DND-41 (cell line): ENCODE measurements at regions not wholly inside any gene's neighbourhood (a gene's known extent, or its start where the extent isn't known, plus 50 kb on each side); places are given as distances from the start of the nearest gene placed in this dataset.

Source experiments
- EZH2 ChIP-seq: IDR thresholded peaks from 3 replicates; pipeline ENCODE4 v1.6.1; 2012; ENCODE audit warnings: borderline replicate concordance, low read depth, mild to moderate bottlenecking, moderate library complexity, low read length, inconsistent platforms; ENCODE audit not compliant: severe bottlenecking
- TF ChIP-seq, protein P1 (sequence below): IDR thresholded peaks from 2 replicates; pipeline ENCODE4 v1.5.1; 2012; ENCODE audit warnings: borderline replicate concordance, low read length, moderate library complexity, mild to moderate bottlenecking; ENCODE audit not compliant: poor library complexity, severe bottlenecking; ENCODE audit errors: extremely low read depth

DNA sequence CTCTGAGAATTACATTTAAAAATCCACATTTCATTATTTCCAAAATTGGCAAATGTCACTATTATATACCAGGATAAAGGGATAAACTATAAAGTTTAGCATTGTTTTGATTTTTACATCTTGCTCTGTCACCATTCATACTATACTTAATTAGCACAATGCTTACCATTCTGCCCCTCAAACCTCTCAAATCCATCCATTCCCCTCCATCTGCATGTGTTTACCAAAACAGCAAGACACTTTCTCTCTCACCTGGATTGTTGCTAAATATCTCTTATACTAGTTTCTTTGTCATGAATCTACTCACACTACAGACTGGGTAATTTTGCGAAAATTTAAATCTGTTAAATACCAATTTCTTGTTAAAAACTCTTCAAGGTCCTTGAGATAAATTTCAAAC is 496.1 kb downstream of the NR4A2 start:
- TF ChIP-seq, protein P1, sequence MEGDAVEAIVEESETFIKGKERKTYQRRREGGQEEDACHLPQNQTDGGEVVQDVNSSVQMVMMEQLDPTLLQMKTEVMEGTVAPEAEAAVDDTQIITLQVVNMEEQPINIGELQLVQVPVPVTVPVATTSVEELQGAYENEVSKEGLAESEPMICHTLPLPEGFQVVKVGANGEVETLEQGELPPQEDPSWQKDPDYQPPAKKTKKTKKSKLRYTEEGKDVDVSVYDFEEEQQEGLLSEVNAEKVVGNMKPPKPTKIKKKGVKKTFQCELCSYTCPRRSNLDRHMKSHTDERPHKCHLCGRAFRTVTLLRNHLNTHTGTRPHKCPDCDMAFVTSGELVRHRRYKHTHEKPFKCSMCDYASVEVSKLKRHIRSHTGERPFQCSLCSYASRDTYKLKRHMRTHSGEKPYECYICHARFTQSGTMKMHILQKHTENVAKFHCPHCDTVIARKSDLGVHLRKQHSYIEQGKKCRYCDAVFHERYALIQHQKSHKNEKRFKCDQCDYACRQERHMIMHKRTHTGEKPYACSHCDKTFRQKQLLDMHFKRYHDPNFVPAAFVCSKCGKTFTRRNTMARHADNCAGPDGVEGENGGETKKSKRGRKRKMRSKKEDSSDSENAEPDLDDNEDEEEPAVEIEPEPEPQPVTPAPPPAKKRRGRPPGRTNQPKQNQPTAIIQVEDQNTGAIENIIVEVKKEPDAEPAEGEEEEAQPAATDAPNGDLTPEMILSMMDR = no peak
- TF ChIP-seq EZH2 = no peak
